ENCODE measurements at regions not wholly inside any gene's neighbourhood (a gene's known extent, or its start where the extent isn't known, plus 50 kb on each side); places are given as distances from the start of the nearest gene placed in this dataset.
"Not testable (repeated sequence)": the region's sequence is repeated elsewhere in the genome, so short reads cannot be mapped to it uniquely, and the experiment has no call there.

- TF ChIP-seq CTCF (IDR thresholded peaks at IDR 0.05; ENCODE audit: insufficient read depth in 1 of 2, low read depth in 1 of 2, low read length in 1 of 2, severe bottlenecking in 1 of 2, unreplicated experiment in 1 of 2) = no peak
- Mint-ChIP-seq H3K9me3 (ENCODE audit: unreplicated experiment) (peaks cover 15% of the 10 kb centered on the region), H3K36me3 (ENCODE audit: insufficient read depth, unreplicated experiment) (no peaks in the 10 kb centered on the region), H3K4me1 (ENCODE audit: low read depth, unreplicated experiment) (no peaks in the 10 kb centered on the region), H3K27ac (ENCODE audit: unreplicated experiment) (no peak overlapping the region), H3K4me3 (ENCODE audit: unreplicated experiment) (no peak overlapping the region), H3K27me3 (ENCODE audit: insufficient read depth, unreplicated experiment) (no peaks in the 10 kb centered on the region)
- Histone ChIP-seq H3K27me3 (replicated peaks; ENCODE audit: control insufficient read depth, insufficient read depth, low read length) (no peaks in the 10 kb centered on the region), H3K36me3 (ENCODE audit: control insufficient read depth, insufficient read depth, low read length) (no peaks in the 10 kb centered on the region), H3K9me3 (peaks cover 12% of the 10 kb centered on the region), H3K4me3 (ENCODE audit: low read depth, low read length) (no peak overlapping the region), H3K4me1 (no peaks in the 10 kb centered on the region)
- ChIA-PET POLR2A (no interaction called here), CTCF (no interaction called here)
- no peak for DNase-seq
- intact Hi-C loops (cut with micrococcal nuclease; ENCODE audit: unreplicated experiment) = no loop called here
- BruUV-seq (replicated peaks) = no TSS peak
These were observed 249.4 kb downstream of the SLITRK6 start for GRCh38 chr13:85549819-85550218.

GRCh38 chr13:85548845-85549244 is 250.4 kb downstream of the SLITRK6 start:
- intact Hi-C loops (cut with micrococcal nuclease; ENCODE audit: unreplicated experiment); H3K4me1 ChIP-seq; H3K4me1 Mint-ChIP-seq (ENCODE audit: low read depth, unreplicated experiment); H3K27me3 Mint-ChIP-seq (ENCODE audit: insufficient read depth, unreplicated experiment); POLR2A ChIA-PET; H3K4me3 ChIP-seq (ENCODE audit: low read depth, low read length); CTCF ChIA-PET; H3K4me3 Mint-ChIP-seq (ENCODE audit: unreplicated experiment); H3K36me3 Mint-ChIP-seq (ENCODE audit: insufficient read depth, unreplicated experiment); H3K27me3 ChIP-seq (replicated peaks; ENCODE audit: control insufficient read depth, insufficient read depth, low read length); DNase-seq; H3K36me3 ChIP-seq (ENCODE audit: control insufficient read depth, insufficient read depth, low read length); H3K27ac Mint-ChIP-seq (ENCODE audit: unreplicated experiment); BruUV-seq (replicated peaks): not testable (repeated sequence)
- H3K9me3 ChIP-seq = peaks cover 12% of the 10 kb centered on the region
- peaks cover 15% of the 10 kb centered on the region for H3K9me3 Mint-ChIP-seq (ENCODE audit: unreplicated experiment)

- no peak overlapping the region for H3K27ac Mint-ChIP-seq (ENCODE audit: unreplicated experiment)
- TF ChIP-seq CTCF (IDR thresholded peaks at IDR 0.05; ENCODE audit: insufficient read depth in 1 of 2, low read depth in 1 of 2, low read length in 1 of 2, severe bottlenecking in 1 of 2, unreplicated experiment in 1 of 2) = no peak
- H3K9me3 Mint-ChIP-seq (ENCODE audit: unreplicated experiment) = peaks cover 15% of the 10 kb centered on the region
- intact Hi-C loops (cut with micrococcal nuclease; ENCODE audit: unreplicated experiment) = no loop called here
- CTCF ChIA-PET = no interaction called here
- Histone ChIP-seq H3K9me3 (peaks cover 12% of the 10 kb centered on the region), H3K36me3 (ENCODE audit: control insufficient read depth, insufficient read depth, low read length) (no peaks in the 10 kb centered on the region), H3K27me3 (replicated peaks; ENCODE audit: control insufficient read depth, insufficient read depth, low read length) (no peaks in the 10 kb centered on the region), H3K4me3 (ENCODE audit: low read depth, low read length) (no peak overlapping the region), H3K4me1 (no peaks in the 10 kb centered on the region)
- no peak for DNase-seq
- POLR2A ChIA-PET = no interaction called here
- H3K4me1 Mint-ChIP-seq (ENCODE audit: low read depth, unreplicated experiment) = no peaks in the 10 kb centered on the region
- H3K36me3 Mint-ChIP-seq (ENCODE audit: insufficient read depth, unreplicated experiment) = no peaks in the 10 kb centered on the region
- H3K27me3 Mint-ChIP-seq (ENCODE audit: insufficient read depth, unreplicated experiment) = no peaks in the 10 kb centered on the region
- BruUV-seq (replicated peaks) = no TSS peak
- H3K4me3 Mint-ChIP-seq (ENCODE audit: unreplicated experiment) = no peak overlapping the region
These were observed 253.4 kb downstream of the SLITRK6 start for GRCh38 chr13:85545771-85546170.

- H3K36me3 ChIP-seq (ENCODE audit: control insufficient read depth, insufficient read depth, low read length) = no peaks in the 10 kb centered on the region
- ChIA-PET CTCF (no interaction called here), POLR2A (no interaction called here)
- Mint-ChIP-seq H3K9me3 (ENCODE audit: unreplicated experiment) (peaks cover 15% of the 10 kb centered on the region), H3K4me1 (ENCODE audit: low read depth, unreplicated experiment) (no peaks in the 10 kb centered on the region), H3K4me3 (ENCODE audit: unreplicated experiment) (no peak overlapping the region), H3K27ac (ENCODE audit: unreplicated experiment) (no peak overlapping the region), H3K36me3 (ENCODE audit: insufficient read depth, unreplicated experiment) (no peaks in the 10 kb centered on the region), H3K27me3 (ENCODE audit: insufficient read depth, unreplicated experiment) (no peaks in the 10 kb centered on the region)
- no peaks in the 10 kb centered on the region for H3K4me1 ChIP-seq
- BruUV-seq (replicated peaks) = no TSS peak
- peaks cover 12% of the 10 kb centered on the region for H3K9me3 ChIP-seq
- no peak overlapping the region for H3K4me3 ChIP-seq (ENCODE audit: low read depth, low read length)
- no peak for TF ChIP-seq CTCF (IDR thresholded peaks at IDR 0.05; ENCODE audit: insufficient read depth in 1 of 2, low read depth in 1 of 2, low read length in 1 of 2, severe bottlenecking in 1 of 2, unreplicated experiment in 1 of 2)
- H3K27me3 ChIP-seq (replicated peaks; ENCODE audit: control insufficient read depth, insufficient read depth, low read length) = no peaks in the 10 kb centered on the region
- intact Hi-C loops (cut with micrococcal nuclease; ENCODE audit: unreplicated experiment) = no loop called here
- DNase-seq = no peak
These were observed 254.5 kb downstream of the SLITRK6 start for GRCh38 chr13:85544756-85545155.

Data from Caco-2 (cell line).